ENCODE measurements at regions not wholly inside any gene's neighbourhood (a gene's known extent, or its start where the extent isn't known, plus 50 kb on each side); places are given as distances from the start of the nearest gene placed in this dataset.

DNA sequence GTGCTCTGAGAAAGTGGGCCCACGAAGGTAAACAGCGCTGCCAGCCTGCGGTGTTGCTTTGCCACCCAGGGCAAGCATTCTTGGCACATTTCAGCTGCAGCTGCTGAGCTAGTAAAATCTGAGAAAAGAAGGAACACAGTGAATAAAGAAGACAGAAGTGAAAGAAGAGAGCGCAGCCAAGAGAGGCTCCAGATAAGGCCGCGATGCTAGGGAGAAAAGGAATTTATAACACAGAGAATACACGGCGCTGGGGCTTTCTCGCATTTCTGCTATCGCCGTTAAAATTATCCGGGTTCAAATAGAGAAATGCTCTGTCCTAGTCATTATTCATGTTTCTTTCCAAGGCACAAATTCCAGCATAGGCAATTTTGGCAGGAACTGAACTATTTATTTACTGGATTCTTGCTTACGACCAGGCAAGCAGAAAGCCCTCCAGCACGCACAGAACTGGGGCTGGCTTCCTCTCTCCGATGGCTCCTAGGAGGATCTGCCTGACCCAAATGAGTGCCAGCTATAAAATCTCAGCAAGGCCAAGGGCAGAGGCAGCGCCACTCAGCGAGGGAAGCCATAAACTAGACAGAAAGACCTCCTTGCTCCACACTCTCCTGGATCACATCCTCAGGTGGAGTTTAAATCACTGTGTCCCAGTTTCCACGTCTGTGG, 111.2 kb downstream of the ATPSCKMT start:
- Histone ChIP-seq H3K27me3 (no peaks in the 10 kb centered on the region), H3K4me1 (no peaks in the 10 kb centered on the region), H3K9me3 (no peaks in the 10 kb centered on the region), H3K27ac (no peak overlapping the region), H3K36me3 (no peaks in the 10 kb centered on the region), H3K4me3 (no peak overlapping the region)
- ATAC-seq, result peak; percentile 41
- 65 to 77% methylated on average over 14 to 16 of the region's 18 CpGs for WGBS, 2 donors (ENCODE audit: low coverage in 1 of 2)
- TF ChIP-seq EP300 (IDR thresholded peaks at IDR 0.05) (no peak), CTCF (IDR thresholded peaks at IDR 0.05) (no peak), POLR2AphosphoS5 (IDR thresholded peaks at IDR 0.05) (no peak), POLR2A (IDR thresholded peaks at IDR 0.05) (no peak)

DNA sequence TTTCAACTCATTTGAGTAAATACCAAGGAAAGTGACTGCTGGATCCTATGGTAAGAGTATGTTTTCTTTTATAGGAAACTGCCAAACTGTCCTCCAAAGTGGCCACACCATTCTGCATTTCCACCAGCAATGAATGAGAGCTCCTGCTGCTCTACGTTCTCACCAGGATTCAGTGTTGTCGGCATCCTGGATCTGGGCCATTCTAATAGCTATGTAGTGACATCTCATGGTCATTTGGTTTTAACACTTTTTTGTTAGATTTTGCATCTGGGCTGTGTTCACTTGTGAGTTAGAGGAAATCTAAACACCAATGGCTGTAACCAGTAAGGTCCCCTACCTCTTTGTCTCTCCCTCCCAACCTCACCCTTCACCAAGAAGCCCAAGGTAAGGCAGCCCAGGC, 115.9 kb downstream of the ATPSCKMT start:
- Histone ChIP-seq H3K36me3 (no peaks in the 10 kb centered on the region), H3K9me3 (no peaks in the 10 kb centered on the region), H3K27ac (no peak overlapping the region), H3K4me3 (no peak overlapping the region), H3K27me3 (no peaks in the 10 kb centered on the region), H3K4me1 (no peaks in the 10 kb centered on the region)
- WGBS, 2 donors (ENCODE audit: low coverage in 1 of 2), result 43 to 50% methylated on average over 2 of the region's 2 CpGs
- no peak for TF ChIP-seq EP300 (IDR thresholded peaks at IDR 0.05)
- ATAC-seq, result no peak

- TF ChIP-seq POLR2AphosphoS5 (IDR thresholded peaks at IDR 0.05), result no peak
- no peak for TF ChIP-seq CTCF (IDR thresholded peaks at IDR 0.05)
- TF ChIP-seq POLR2A (IDR thresholded peaks at IDR 0.05), result no peak
- no peak for TF ChIP-seq EP300 (IDR thresholded peaks at IDR 0.05)
- no peaks in the 10 kb centered on the region for H3K27me3 ChIP-seq
- WGBS, 2 donors (ENCODE audit: low coverage in 1 of 2), result 28% methylated on average over 3 of the region's 3 CpGs; no CpG with 5 or more reads in 1 of the 2 donors
- H3K9me3 ChIP-seq, result no peaks in the 10 kb centered on the region
- no peak for ATAC-seq
- H3K4me1 ChIP-seq, result no peaks in the 10 kb centered on the region
- H3K27ac ChIP-seq, result no peak overlapping the region
- H3K4me3 ChIP-seq, result no peak overlapping the region
- no peaks in the 10 kb centered on the region for H3K36me3 ChIP-seq
Measured at GRCh38 chr5:10130881-10131280, 118.8 kb downstream of the ATPSCKMT start.

DNA sequence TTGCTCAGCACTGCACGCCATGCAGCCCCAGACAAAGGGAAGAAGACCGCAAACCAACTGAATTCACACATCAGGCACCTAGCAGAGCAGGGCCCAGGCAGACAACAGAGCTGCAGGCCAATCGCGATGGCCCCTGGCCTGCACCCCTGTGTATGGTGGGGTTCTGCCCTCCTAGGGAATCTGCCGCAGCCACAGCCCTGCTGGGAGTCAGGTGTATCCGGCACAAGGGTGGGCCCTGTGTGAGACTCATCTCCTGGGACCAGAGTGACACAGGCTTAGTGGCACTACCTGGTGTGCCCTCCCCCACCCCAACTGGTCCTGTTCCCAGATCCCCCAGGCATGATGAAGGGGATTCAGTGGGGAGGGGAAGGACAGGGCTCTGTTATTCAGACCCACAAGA, 122.8 kb downstream of the ATPSCKMT start:
- H3K27me3 ChIP-seq, result no peaks in the 10 kb centered on the region
- ATAC-seq, result no peak
- H3K36me3 ChIP-seq, result no peaks in the 10 kb centered on the region
- no peak overlapping the region for H3K4me3 ChIP-seq
- no peaks in the 10 kb centered on the region for H3K4me1 ChIP-seq
- no peaks in the 10 kb centered on the region for H3K9me3 ChIP-seq
- no peak for TF ChIP-seq POLR2AphosphoS5 (IDR thresholded peaks at IDR 0.05)
- no peak for TF ChIP-seq CTCF (IDR thresholded peaks at IDR 0.05)
- no peak for TF ChIP-seq EP300 (IDR thresholded peaks at IDR 0.05)
- TF ChIP-seq POLR2A (IDR thresholded peaks at IDR 0.05), result no peak
- no peak overlapping the region for H3K27ac ChIP-seq
- no CpG with 5 or more reads among the region's 6 CpGs for WGBS, 2 donors (ENCODE audit: low coverage in 1 of 2)

DNA sequence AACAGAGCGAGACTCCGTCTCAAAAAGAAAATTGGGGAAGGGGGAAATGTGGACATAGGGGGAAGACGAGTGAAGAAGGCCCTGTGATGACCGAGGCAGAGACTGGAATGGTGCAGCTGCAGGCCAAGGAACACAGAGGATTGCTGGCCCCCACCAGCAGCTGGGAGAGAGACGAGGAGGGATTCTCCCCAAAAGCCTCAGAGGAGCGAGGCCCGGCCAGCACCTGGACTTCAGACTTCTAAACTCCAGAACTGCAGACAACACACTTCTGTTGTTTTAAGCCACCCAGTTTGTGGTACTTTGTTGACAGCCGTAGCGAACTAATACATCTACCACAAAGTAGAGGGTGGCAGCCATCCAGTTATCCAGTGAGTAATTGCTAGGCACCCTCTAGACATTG, 124.6 kb downstream of the ATPSCKMT start:
- TF ChIP-seq POLR2A (IDR thresholded peaks at IDR 0.05) (no peak), EP300 (IDR thresholded peaks at IDR 0.05) (no peak), POLR2AphosphoS5 (IDR thresholded peaks at IDR 0.05) (no peak), CTCF (IDR thresholded peaks at IDR 0.05) (no peak)
- 93 to 96% methylated on average over 4 to 7 of the region's 9 CpGs for WGBS, 2 donors (ENCODE audit: low coverage in 1 of 2)

More for the DNA sequence above, 124.6 kb downstream of the ATPSCKMT start:
- no peak for ATAC-seq
- Histone ChIP-seq H3K9me3 (no peaks in the 10 kb centered on the region), H3K36me3 (no peaks in the 10 kb centered on the region), H3K4me1 (no peaks in the 10 kb centered on the region), H3K27me3 (no peaks in the 10 kb centered on the region), H3K4me3 (no peak overlapping the region), H3K27ac (no peak overlapping the region)

Measured in gastroesophageal sphincter (tissue), 4 donors.